MM.1S (cell line): ENCODE measurements at regions not wholly inside any gene's neighbourhood (a gene's known extent, or its start where the extent isn't known, plus 50 kb on each side); places are given as distances from the start of the nearest gene placed in this dataset.

Experiments used
- DNase-seq: peaks from one replicate; pipeline ENCODE4 v3.0.0-alpha.2; 2015
- H2AFZ ChIP-seq: fragments of 300-600 bp; sonication (generic); 2 replicates; pipeline ENCODE4 v1.6.0; 2016; ENCODE audit warnings: antibody characterized with exemption, low read length
- H3F3A ChIP-seq: fragments of 300-600 bp; sonication (generic); 2 replicates; pipeline ENCODE4 v1.6.1; 2016; ENCODE audit warnings: mild to moderate bottlenecking, antibody characterized with exemption, low read length, moderate library complexity, mixed read lengths; ENCODE audit not compliant: insufficient read depth
- H3K27ac ChIP-seq: fragments of 300-600 bp; sonication (generic); 2 replicates; pipeline ENCODE4 v1.5.1; 2016; ENCODE audit warnings: mild to moderate bottlenecking, low read length
- H3K27me3 ChIP-seq: fragments of 300-600 bp; sonication (generic); replicated peaks from 2 replicates; pipeline ENCODE4 v1.6.0; 2016; ENCODE audit warnings: low read length; ENCODE audit not compliant: insufficient read depth
- H3K36me3 ChIP-seq: fragments of 300-600 bp; sonication (generic); replicated peaks from 2 replicates; pipeline ENCODE4 v1.6.1; 2016; ENCODE audit warnings: mild to moderate bottlenecking, low read length, mixed read lengths; ENCODE audit not compliant: insufficient read depth
- H3K4me1 ChIP-seq: fragments of 300-600 bp; sonication (generic); 2 replicates; pipeline ENCODE4 v1.6.1; 2016; ENCODE audit warnings: low read length, mixed read lengths
- H3K4me2 ChIP-seq: fragments of 300-600 bp; sonication (generic); 2 replicates; pipeline ENCODE4 v1.6.0; 2016; ENCODE audit warnings: low read depth, low read length
- H3K4me3 ChIP-seq: fragments of 300-600 bp; sonication (generic); 2 replicates; pipeline ENCODE4 v1.5.1; 2016; ENCODE audit warnings: low read length, mixed read lengths
- H3K79me2 ChIP-seq: fragments of 300-600 bp; sonication (generic); 2 replicates; pipeline ENCODE4 v1.6.1; 2016; ENCODE audit warnings: mixed run types, low read length, mixed read lengths
- H3K9ac ChIP-seq: fragments of 300-600 bp; sonication (generic); 2 replicates; pipeline ENCODE4 v1.6.1; 2016; ENCODE audit warnings: low read length, mixed read lengths
- H3K9me2 ChIP-seq: fragments of 300-600 bp; sonication (generic); replicated peaks from 2 replicates; pipeline ENCODE4 v1.6.1; 2016; ENCODE audit warnings: mild to moderate bottlenecking, low read length, mixed read lengths; ENCODE audit not compliant: insufficient read depth
- H3K9me3 ChIP-seq: fragments of 300-600 bp; sonication (generic); replicated peaks from 2 replicates; pipeline ENCODE4 v1.6.1; 2016; ENCODE audit warnings: mild to moderate bottlenecking, low read length, mixed read lengths; ENCODE audit not compliant: insufficient read depth
- H4K20me1 ChIP-seq: fragments of 300-600 bp; sonication (generic); 2 replicates; pipeline ENCODE4 v1.6.1; 2016; ENCODE audit warnings: mild to moderate bottlenecking, low read length, moderate library complexity, mixed read lengths; ENCODE audit not compliant: insufficient read depth
- EZH2 ChIP-seq: fragments of 300-600 bp; sonication (generic); optimal IDR thresholded peaks from 2 replicates; pipeline ENCODE3; 2017; ENCODE audit warnings: low read depth, mild to moderate bottlenecking, antibody characterized with exemption, low read length, mixed read lengths
- EZH2phosphoT487 ChIP-seq: fragments of 300-600 bp; sonication (generic); IDR thresholded peaks from 2 replicates; pipeline ENCODE4 v1.6.1; 2018; ENCODE audit warnings: antibody characterized with exemption, low read length
- TF ChIP-seq, protein P1 (sequence below): fragments of 300-600 bp; sonication (generic); IDR thresholded peaks from 2 replicates; pipeline ENCODE4 v1.5.1; 2016; ENCODE audit warnings: antibody characterized with exemption, low read length, mixed read lengths

DNA sequence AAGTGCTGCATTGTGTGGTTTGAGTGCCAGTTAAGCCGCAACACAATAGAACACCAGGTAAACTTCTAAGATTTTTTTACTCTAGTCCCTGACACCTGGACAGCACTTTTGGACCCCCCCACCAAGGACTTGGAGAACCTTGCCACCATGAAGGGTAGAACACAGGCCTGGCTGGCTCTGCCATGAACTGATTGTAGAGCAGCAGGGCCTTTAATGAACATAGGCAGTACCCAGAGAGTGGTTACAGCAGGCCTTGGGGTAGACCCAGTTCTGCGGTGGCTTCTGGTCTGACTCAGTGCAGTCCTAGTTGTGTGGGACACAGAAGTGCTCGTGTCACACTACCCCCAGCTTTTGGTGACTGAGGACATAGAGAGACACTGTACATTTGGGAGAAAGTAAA is 648.3 kb downstream of the PCDH19 start:
- Histone ChIP-seq H3K9me3 (no peaks in the 10 kb centered on the region), H3K36me3 (no peaks in the 10 kb centered on the region), H3F3A (no peaks in the 10 kb centered on the region), H3K4me1 (no peaks in the 10 kb centered on the region), H3K27ac (no peak overlapping the region), H4K20me1 (no peaks in the 10 kb centered on the region), H2AFZ (no peak overlapping the region), H3K4me2 (no peak overlapping the region), H3K9ac (no peak overlapping the region), H3K4me3 (no peak overlapping the region), H3K79me2 (no peaks in the 10 kb centered on the region), H3K27me3 (no peaks in the 10 kb centered on the region), H3K9me2 (no peaks in the 10 kb centered on the region)
- no peak for DNase-seq
- TF ChIP-seq EZH2phosphoT487 (no peak), EZH2 (no peak)
- TF ChIP-seq, protein P1, sequence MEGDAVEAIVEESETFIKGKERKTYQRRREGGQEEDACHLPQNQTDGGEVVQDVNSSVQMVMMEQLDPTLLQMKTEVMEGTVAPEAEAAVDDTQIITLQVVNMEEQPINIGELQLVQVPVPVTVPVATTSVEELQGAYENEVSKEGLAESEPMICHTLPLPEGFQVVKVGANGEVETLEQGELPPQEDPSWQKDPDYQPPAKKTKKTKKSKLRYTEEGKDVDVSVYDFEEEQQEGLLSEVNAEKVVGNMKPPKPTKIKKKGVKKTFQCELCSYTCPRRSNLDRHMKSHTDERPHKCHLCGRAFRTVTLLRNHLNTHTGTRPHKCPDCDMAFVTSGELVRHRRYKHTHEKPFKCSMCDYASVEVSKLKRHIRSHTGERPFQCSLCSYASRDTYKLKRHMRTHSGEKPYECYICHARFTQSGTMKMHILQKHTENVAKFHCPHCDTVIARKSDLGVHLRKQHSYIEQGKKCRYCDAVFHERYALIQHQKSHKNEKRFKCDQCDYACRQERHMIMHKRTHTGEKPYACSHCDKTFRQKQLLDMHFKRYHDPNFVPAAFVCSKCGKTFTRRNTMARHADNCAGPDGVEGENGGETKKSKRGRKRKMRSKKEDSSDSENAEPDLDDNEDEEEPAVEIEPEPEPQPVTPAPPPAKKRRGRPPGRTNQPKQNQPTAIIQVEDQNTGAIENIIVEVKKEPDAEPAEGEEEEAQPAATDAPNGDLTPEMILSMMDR: no peak

DNA sequence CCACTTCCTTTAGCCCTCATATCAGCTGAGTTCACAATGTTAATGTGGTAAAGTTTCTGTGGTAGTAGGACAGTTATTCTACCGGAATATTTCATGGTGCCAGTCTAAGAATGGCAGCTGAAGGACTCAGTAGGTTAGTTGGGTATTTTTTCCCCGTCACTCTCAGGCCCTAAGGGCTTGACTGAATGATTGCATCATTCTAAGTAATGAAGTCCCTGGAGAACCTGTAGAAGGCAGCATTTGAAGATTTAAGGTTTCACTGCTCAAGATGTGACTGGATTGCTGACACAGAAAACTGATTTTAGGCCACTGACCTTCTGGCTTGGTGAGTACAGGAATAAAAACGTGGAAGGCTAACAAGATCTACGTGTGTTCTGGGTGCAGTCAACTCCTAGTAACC is 657.3 kb downstream of the PCDH19 start:
- H3K36me3 ChIP-seq: no peaks in the 10 kb centered on the region
- H4K20me1 ChIP-seq: no peaks in the 10 kb centered on the region
- no peak overlapping the region for H3K27ac ChIP-seq
- no peak overlapping the region for H3K9ac ChIP-seq
- H3K9me3 ChIP-seq: no peaks in the 10 kb centered on the region
- no peak for DNase-seq
- H3K4me1 ChIP-seq: no peaks in the 10 kb centered on the region
- no peak overlapping the region for H2AFZ ChIP-seq
- H3K79me2 ChIP-seq: no peaks in the 10 kb centered on the region
- H3K27me3 ChIP-seq: no peaks in the 10 kb centered on the region
- no peak overlapping the region for H3K4me3 ChIP-seq
- no peaks in the 10 kb centered on the region for H3K9me2 ChIP-seq
- H3F3A ChIP-seq: no peaks in the 10 kb centered on the region
- H3K4me2 ChIP-seq: no peak overlapping the region
- TF ChIP-seq EZH2 (no peak), EZH2phosphoT487 (no peak)
- TF ChIP-seq, protein P1: no peak

DNA sequence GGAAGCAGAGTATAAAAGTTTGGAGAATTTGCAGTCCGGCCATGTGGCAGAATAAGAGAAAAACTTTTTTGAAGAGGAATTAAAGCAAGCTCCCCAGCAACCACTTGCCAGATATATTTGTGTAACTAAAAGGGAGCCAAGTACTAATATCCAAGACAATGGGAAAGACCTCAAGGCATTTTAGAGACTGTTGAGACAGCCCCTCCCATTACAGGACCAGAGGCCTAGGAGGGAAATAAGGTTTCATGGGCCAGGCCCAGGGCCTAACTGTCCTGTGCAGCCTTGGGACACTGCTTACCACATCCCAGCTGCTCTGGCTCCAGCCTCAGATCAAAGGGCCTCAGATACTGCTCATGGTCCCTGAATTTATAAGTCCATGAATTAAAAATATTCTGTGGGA is 659.4 kb downstream of the PCDH19 start:
- no peak for DNase-seq
- TF ChIP-seq, protein P1: no peak
- TF ChIP-seq EZH2 (no peak), EZH2phosphoT487 (no peak)
- H3K27me3 ChIP-seq: no peaks in the 10 kb centered on the region
- no peaks in the 10 kb centered on the region for H3K9me3 ChIP-seq
- no peak overlapping the region for H3K27ac ChIP-seq
- no peak overlapping the region for H3K4me3 ChIP-seq
- H3K4me2 ChIP-seq: no peak overlapping the region
- no peak overlapping the region for H2AFZ ChIP-seq
- H3K4me1 ChIP-seq: no peaks in the 10 kb centered on the region
- no peaks in the 10 kb centered on the region for H3K36me3 ChIP-seq
- H4K20me1 ChIP-seq: no peaks in the 10 kb centered on the region
- H3K79me2 ChIP-seq: no peaks in the 10 kb centered on the region
- H3K9ac ChIP-seq: no peak overlapping the region
- H3K9me2 ChIP-seq: no peaks in the 10 kb centered on the region
- no peaks in the 10 kb centered on the region for H3F3A ChIP-seq
